K562 (cell line): ENCODE measurements at regions not wholly inside any gene's neighbourhood (a gene's known extent, or its start where the extent isn't known, plus 50 kb on each side); places are given as distances from the start of the nearest gene placed in this dataset.

Source experiments
- ATAC-seq: fragments of 200-7000 bp; cut with Tn5 transposase; 3 replicates; pipeline ENCODE4 v1.9.1; 2020; ENCODE audit warnings: moderate library complexity
- BruUV-seq: library from RNA; stranded (reverse); fragments of 400-500 nt; replicated peaks from 2 replicates; lab custom pipeline; 2021; lab: Mats Ljungman, UMichigan
- CTCF ChIA-PET: fragments of 300-600 bp; formaldehyde crosslinking; extraction: SDS; loops from one replicate; lab custom pipeline; 2021; ENCODE audit warnings: low intra/inter-chr PET ratio; lab: Yijun Ruan, JAX
- POLR2A ChIA-PET: fragments of 300-600, 350-650 bp; sonication (Branson Sonifier 250); formaldehyde crosslinking; extraction: SDS; loops from one replicate; lab custom pipeline; 2021; ENCODE audit warnings: antibody characterized with exemption, inconsistent platforms; lab: Yijun Ruan, JAX
- DNase-seq, 4 experiments: peaks; one replicate each; pipeline versions ENCODE4 v3.0.0 to v3.0.0-alpha.2; 2011 to 2018; ENCODE audit warnings: low spot score in 3 of 4, mixed read lengths in 3 of 4; ENCODE audit errors: extremely low read depth in 1 of 4
- FAIRE-seq: peaks from 2 replicates; lab custom pipeline; 2011; peaks lifted over from hg19 to GRCh38; lab: Jason Lieb, UNC
- H2AFZ ChIP-seq: 2 replicates; pipeline ENCODE4 v1.6.0; 2011; ENCODE audit warnings: low read depth, low read length, control low read depth, inconsistent platforms
- H3K27ac ChIP-seq: fragments of 200-600 bp; 3 replicates; pipeline ENCODE4 v1.8.0; 2011; ENCODE audit warnings: low read depth, mild to moderate bottlenecking, control low read depth, inconsistent platforms, low read length, moderate library complexity, mixed read lengths; ENCODE audit errors: extremely low read depth
- H3K27me3 ChIP-seq, 2 experiments: fragments of 300-600 bp in 1 of 2; 2 replicates in 1 of 2; 3 replicates in 1 of 2; pipeline versions ENCODE4 v1.6.0 to v1.8.0; 2011; ENCODE audit warnings: inconsistent platforms in 2 of 2, low read length in 2 of 2, mild to moderate bottlenecking in 1 of 2, mixed read lengths in 1 of 2, moderate library complexity in 1 of 2; ENCODE audit not compliant: control insufficient read depth in 2 of 2, insufficient read depth in 2 of 2
- H3K36me3 ChIP-seq: fragments of 300-600 bp; 3 replicates; pipeline ENCODE4 v1.8.0; 2011; ENCODE audit warnings: mild to moderate bottlenecking, low read length, inconsistent platforms; ENCODE audit not compliant: control insufficient read depth, insufficient read depth
- H3K4me1 ChIP-seq, 2 experiments: fragments of 200-600 bp in 1 of 2; replicated peaks in 1 of 2; 2 replicates in 1 of 2; 3 replicates in 1 of 2; pipeline versions ENCODE4 v1.5.1 to v1.8.0; 2011; ENCODE audit warnings: inconsistent platforms in 2 of 2, low read length in 2 of 2, mild to moderate bottlenecking in 1 of 2, mixed read lengths in 1 of 2, moderate library complexity in 1 of 2; ENCODE audit not compliant: control insufficient read depth in 2 of 2, insufficient read depth in 2 of 2
- H3K4me2 ChIP-seq: 2 replicates; pipeline ENCODE4 v1.6.1; 2011; ENCODE audit warnings: low read length, control low read depth, inconsistent platforms, mixed read lengths; ENCODE audit not compliant: insufficient read depth
- H3K4me3 ChIP-seq: fragments of 200-600 bp; sonication (generic), shearing (Covaris generic); 2 replicates; pipeline ENCODE4 v1.5.1; 2016; ENCODE audit warnings: control low read depth, inconsistent platforms
- H3K79me2 ChIP-seq: fragments of 200-600 bp; 3 replicates; pipeline ENCODE4 v1.8.0; 2011; ENCODE audit warnings: low read length, inconsistent platforms; ENCODE audit not compliant: control insufficient read depth, insufficient read depth
- H3K9ac ChIP-seq, 2 experiments: 2 replicates each; pipeline versions ENCODE4 v1.6.0 to v1.6.1; 2011; ENCODE audit warnings: low read depth in 2 of 2, low read length in 2 of 2, control low read depth in 1 of 2, inconsistent platforms in 1 of 2, mild to moderate bottlenecking in 1 of 2, mixed read lengths in 1 of 2; ENCODE audit not compliant: insufficient read depth in 1 of 2
- H3K9me1 ChIP-seq: one replicate; pipeline ENCODE4 v1.6.0; 2011; ENCODE audit warnings: inconsistent platforms, mild to moderate bottlenecking, low read length, moderate library complexity; ENCODE audit not compliant: control insufficient read depth, insufficient read depth
- H3K9me3 ChIP-seq: replicated peaks from 2 replicates; pipeline ENCODE4 v1.5.1; 2011; ENCODE audit warnings: low read depth, low read length, inconsistent platforms; ENCODE audit not compliant: control insufficient read depth, insufficient read depth
- H4K20me1 ChIP-seq: replicated peaks from 2 replicates; pipeline ENCODE4 v1.6.1; 2011; ENCODE audit warnings: low read length, inconsistent platforms, mixed read lengths; ENCODE audit not compliant: control insufficient read depth, insufficient read depth
- ASH1L ChIP-seq: fragments of 450-650 bp; IDR thresholded peaks from 2 replicates; pipeline ENCODE4 v1.6.1; 2018; ENCODE audit warnings: borderline replicate concordance, mild to moderate bottlenecking, low read depth; ENCODE audit not compliant: partially characterized antibody
- ELF1 ChIP-seq: fragments of 200-800 bp; sonication (Bioruptor generic); IDR thresholded peaks from 2 replicates; pipeline ENCODE4 v1.6.1; 2016; ENCODE audit warnings: missing genetic modification characterization, missing compliant biosample characterization
- HDAC2 ChIP-seq: fragments of 450-650 bp; IDR thresholded peaks from 2 replicates; pipeline ENCODE4 v1.6.1; 2016; ENCODE audit warnings: mild to moderate bottlenecking
- HMG20B ChIP-seq: fragments of 250-450 bp; sonication (Bioruptor Pico); IDR thresholded peaks from 2 replicates; pipeline ENCODE4 v1.5.0; 2021; ENCODE audit warnings: mild to moderate bottlenecking
- HNRNPH1 ChIP-seq: fragments of 200-400 bp; formaldehyde crosslinking; optimal IDR thresholded peaks from 2 replicates; pipeline ENCODE3; 2017; ENCODE audit warnings: low read depth, mild to moderate bottlenecking, low read length, moderate library complexity
- MCM7 ChIP-seq, 2 experiments: fragments of 450-650 bp; IDR thresholded peaks; 2 replicates each; pipeline ENCODE4 v1.6.1; 2016 to 2018
- RAD21 ChIP-seq, 2 experiments: fragments of 250-450 bp in 1 of 2; fragments of 450-650 bp in 1 of 2; sonication (Bioruptor Pico) in 1 of 2; formaldehyde crosslinking in 1 of 2; IDR thresholded peaks in 1 of 2; conservative IDR thresholded peaks in 1 of 2; 2 replicates each; pipeline versions ENCODE4 v1.4.0 to v1.8.0; 2020 to 2022; ENCODE audit warnings: mild to moderate bottlenecking in 2 of 2, moderate library complexity in 1 of 2
- SRSF3 ChIP-seq: fragments of 200-400 bp; formaldehyde crosslinking; IDR thresholded peaks from 2 replicates; pipeline ENCODE4 v1.6.1; 2016; ENCODE audit warnings: mild to moderate bottlenecking, low read length, moderate library complexity; ENCODE audit not compliant: insufficient read depth
- TEAD1 ChIP-seq, 2 experiments: fragments of 450-650 bp in 1 of 2; sonication (generic) in 1 of 2; formaldehyde crosslinking; IDR thresholded peaks; 2 replicates each; pipeline versions ENCODE4 v1.4.0 to v1.8.0; 2020 to 2022; ENCODE audit warnings: mild to moderate bottlenecking in 2 of 2, missing genetic modification reagents in 1 of 2
- ZFP30 ChIP-seq: fragments of 250-450 bp; sonication (Bioruptor Pico); IDR thresholded peaks from 2 replicates; pipeline ENCODE4 v1.8.0; 2022; ENCODE audit warnings: moderate library complexity, mild to moderate bottlenecking, inconsistent platforms, borderline replicate concordance
- ZNF583 ChIP-seq: fragments of 250-450 bp; sonication (Bioruptor Pico); IDR thresholded peaks from 2 replicates; pipeline ENCODE4 v1.4.0; 2020
- WGBS: fragments of 100-300 bp; shearing (Covaris generic); methylation state at CpG from one replicate; pipeline ENCODE4 v1.1.6; 2016; ENCODE audit warnings: low coverage, mixed read lengths; ENCODE audit not compliant: insufficient coverage; ENCODE audit errors: missing lambda C conversion rate; 5-methylcytosine and 5-hydroxymethylcytosine counted together
- in situ Hi-C: fragments of 300-500 bp; cut with MboI; formaldehyde crosslinking; loops from 4 replicates; pipeline ENCODE4 v1.15.0; 2018; ENCODE audit warnings: inconsistent platforms, mixed read lengths
- intact Hi-C: fragments of 100-400 bp; cut with micrococcal nuclease; formaldehyde crosslinking; loops from 2 replicates; pipeline ENCODE4 v1.14.2; 2022
- TF ChIP-seq, protein P1 (sequence below): fragments of 450-650 bp; IDR thresholded peaks from 2 replicates; pipeline ENCODE4 v1.6.1; 2016; ENCODE audit warnings: low read depth

GRCh38 chr10:131748191-131748590, 152.6 kb upstream of the PPP2R2D start (continued):
- TF ChIP-seq ASH1L (no peak), ZNF583 (CRISPR knock-in tag) (no peak), ELF1 (tag) (no peak), SRSF3 (no peak), ZFP30 (CRISPR knock-in tag) (no peak)
- TF ChIP-seq, all 486 proteins: peak for 0

DNA sequence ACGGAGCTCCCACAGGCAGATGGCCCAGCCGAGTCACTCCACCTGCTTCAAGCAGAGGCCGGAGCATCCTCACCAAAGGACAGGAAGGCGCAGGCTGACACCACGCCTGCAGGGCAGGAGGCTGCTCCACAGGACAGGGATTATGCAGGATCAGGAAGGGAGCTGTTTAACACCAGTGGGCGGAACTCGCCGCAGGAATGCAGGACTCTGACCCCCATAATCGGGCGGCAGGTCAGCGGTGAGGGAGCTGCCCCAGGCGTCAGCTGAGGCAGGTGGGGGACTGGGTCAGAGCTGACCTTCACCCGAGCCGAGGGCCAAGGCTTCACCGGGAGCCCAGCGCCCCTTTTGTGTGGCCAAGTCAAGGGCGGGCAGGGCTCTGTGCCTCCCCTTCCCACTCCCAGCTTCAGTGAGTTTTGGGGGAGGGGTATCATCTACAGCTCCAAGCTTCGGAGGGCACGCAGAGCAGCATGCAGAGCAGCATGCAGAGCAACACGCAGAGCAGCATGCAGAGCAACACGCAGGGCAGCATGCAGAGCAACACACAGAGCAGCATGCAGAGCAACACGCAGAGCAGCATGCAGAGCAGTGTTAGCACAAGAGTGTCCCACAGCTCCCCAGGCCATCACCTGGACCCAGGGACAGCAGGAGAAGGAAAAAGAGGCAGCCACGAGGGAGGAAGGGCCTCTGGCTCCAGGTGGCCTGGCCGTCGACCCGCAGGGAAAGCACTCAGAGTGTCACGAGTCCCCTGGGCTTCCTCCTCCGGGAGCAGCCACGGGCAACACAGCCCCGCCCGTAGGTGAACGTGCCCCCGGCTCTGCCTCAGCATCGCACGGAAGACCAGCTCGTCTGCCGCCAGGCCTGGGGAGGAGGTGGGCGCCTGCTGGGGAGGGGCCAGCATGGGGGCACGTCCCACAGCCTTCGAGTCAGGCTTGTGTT, 151.7 kb upstream of the PPP2R2D start:
- ATAC-seq (no peak), DNase-seq (no peak)
- H3K4me2 ChIP-seq, result no peak overlapping the region
- TF ChIP-seq TEAD1 (CRISPR knock-in tag; IDR thresholded peaks at IDR 0.05), result no peak
- TF ChIP-seq HMG20B (CRISPR knock-in tag), result no peak
- TF ChIP-seq MCM7 (IDR thresholded peaks at IDR 0.05), result no peak
- TF ChIP-seq, protein P1, sequence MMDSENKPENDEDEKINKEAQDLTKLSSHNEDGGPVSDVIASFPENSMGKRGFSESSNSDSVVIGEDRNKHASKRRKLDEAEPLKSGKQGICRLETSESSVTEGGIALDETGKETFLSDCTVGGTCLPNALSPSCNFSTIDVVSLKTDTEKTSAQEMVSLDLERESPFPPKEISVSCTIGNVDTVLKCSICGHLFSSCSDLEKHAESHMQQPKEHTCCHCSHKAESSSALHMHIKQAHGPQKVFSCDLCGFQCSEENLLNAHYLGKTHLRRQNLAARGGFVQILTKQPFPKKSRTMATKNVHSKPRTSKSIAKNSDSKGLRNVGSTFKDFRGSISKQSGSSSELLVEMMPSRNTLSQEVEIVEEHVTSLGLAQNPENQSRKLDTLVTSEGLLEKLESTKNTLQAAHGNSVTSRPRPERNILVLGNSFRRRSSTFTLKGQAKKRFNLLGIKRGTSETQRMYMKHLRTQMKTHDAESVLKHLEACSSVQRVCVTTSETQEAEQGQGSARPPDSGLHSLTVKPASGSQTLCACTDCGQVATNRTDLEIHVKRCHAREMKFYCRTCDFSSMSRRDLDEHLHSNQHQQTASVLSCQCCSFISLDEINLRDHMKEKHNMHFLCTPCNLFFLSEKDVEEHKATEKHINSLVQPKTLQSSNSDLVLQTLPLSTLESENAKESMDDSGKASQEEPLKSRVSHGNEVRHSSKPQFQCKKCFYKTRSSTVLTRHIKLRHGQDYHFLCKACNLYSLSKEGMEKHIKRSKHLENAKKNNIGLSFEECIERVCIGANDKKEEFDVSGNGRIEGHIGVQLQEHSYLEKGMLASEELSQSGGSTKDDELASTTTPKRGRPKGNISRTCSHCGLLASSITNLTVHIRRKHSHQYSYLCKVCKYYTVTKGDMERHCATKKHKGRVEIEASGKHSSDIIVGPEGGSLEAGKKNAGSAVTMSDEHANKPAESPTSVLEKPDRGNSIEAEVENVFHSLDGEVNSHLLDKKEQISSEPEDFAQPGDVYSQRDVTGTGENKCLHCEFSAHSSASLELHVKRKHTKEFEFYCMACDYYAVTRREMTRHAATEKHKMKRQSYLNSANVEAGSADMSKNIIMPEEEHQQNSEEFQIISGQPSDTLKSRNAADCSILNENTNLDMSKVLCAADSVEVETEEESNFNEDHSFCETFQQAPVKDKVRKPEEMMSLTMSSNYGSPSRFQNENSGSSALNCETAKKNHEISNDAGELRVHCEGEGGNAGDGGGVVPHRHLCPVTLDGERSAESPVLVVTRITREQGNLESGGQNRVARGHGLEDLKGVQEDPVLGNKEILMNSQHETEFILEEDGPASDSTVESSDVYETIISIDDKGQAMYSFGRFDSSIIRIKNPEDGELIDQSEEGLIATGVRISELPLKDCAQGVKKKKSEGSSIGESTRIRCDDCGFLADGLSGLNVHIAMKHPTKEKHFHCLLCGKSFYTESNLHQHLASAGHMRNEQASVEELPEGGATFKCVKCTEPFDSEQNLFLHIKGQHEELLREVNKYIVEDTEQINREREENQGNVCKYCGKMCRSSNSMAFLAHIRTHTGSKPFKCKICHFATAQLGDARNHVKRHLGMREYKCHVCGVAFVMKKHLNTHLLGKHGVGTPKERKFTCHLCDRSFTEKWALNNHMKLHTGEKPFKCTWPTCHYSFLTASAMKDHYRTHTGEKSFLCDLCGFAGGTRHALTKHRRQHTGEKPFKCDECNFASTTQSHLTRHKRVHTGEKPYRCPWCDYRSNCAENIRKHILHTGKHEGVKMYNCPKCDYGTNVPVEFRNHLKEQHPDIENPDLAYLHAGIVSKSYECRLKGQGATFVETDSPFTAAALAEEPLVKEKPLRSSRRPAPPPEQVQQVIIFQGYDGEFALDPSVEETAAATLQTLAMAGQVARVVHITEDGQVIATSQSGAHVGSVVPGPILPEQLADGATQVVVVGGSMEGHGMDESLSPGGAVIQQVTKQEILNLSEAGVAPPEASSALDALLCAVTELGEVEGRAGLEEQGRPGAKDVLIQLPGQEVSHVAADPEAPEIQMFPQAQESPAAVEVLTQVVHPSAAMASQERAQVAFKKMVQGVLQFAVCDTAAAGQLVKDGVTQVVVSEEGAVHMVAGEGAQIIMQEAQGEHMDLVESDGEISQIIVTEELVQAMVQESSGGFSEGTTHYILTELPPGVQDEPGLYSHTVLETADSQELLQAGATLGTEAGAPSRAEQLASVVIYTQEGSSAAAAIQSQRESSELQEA, result no peak
- TF ChIP-seq RAD21 (CRISPR knock-in tag; conservative IDR thresholded peaks at IDR 0.05 in 1 of 2, IDR thresholded peaks at IDR 0.05 in 1 of 2), result no peak
- TF ChIP-seq HDAC2, result no peak
- no peak for TF ChIP-seq HNRNPH1

More for the DNA sequence above, 151.7 kb upstream of the PPP2R2D start:
- Histone ChIP-seq H3K27me3 (peaks cover 3 to 43% of the 10 kb centered on the region in 2 experiments; a peak in 4 of 5 replicates), H3K27ac (no peak overlapping the region), H3K9me3 (no peaks in the 10 kb centered on the region), H3K36me3 (no peaks in the 10 kb centered on the region), H3K79me2 (no peaks in the 10 kb centered on the region), H4K20me1 (no peaks in the 10 kb centered on the region), H3K4me1 (no peaks in the 10 kb centered on the region), H3K4me3 (no peak overlapping the region), H3K9me1 (no peaks in the 10 kb centered on the region), H3K9ac (no peak overlapping the region), H2AFZ (no peak overlapping the region)
- in situ Hi-C loops, result no loop called here
- intact Hi-C loops, result no loop called here
- FAIRE-seq, result no peak
- BruUV-seq, result no TSS peak
- under 1% methylated on average over 21 of the region's 40 CpGs for WGBS
- ChIA-PET CTCF (no interaction called here), POLR2A (no interaction called here)
